GM12878 (cell line): ENCODE measurements at regions not wholly inside any gene's neighbourhood (a gene's known extent, or its start where the extent isn't known, plus 50 kb on each side); places are given as distances from the start of the nearest gene placed in this dataset.

Source experiments
- ATAC-seq: fragments of 200-7000 bp; cut with Tn5 transposase; 3 replicates; pipeline ENCODE4 v1.9.1; 2020; ENCODE audit warnings: mild to moderate bottlenecking, moderate library complexity
- BruUV-seq: library from RNA; stranded (reverse); fragments of 400-500 nt; replicated peaks from 2 replicates; lab custom pipeline; 2021; lab: Mats Ljungman, UMichigan
- CTCF ChIA-PET: fragments of 300-600 bp; sonication (Branson Sonifier 250); formaldehyde crosslinking; extraction: SDS; loops from one replicate; lab custom pipeline; 2021; ENCODE audit warnings: inconsistent platforms; lab: Yijun Ruan, JAX
- POLR2A ChIA-PET: fragments of 350-600 bp; formaldehyde crosslinking; extraction: SDS; loops from one replicate; lab custom pipeline; 2021; ENCODE audit warnings: inconsistent platforms; lab: Charles Lee
- RAD21 ChIA-PET: fragments of 300-600 bp; sonication (Branson Sonifier 250); formaldehyde crosslinking; loops from one replicate; lab custom pipeline; 2023; ENCODE audit warnings: antibody characterized with exemption; ENCODE audit not compliant: unreplicated experiment; lab: Charles Lee
- SMC1A ChIA-PET: fragments of 300-600 bp; sonication (Branson Sonifier 250); formaldehyde crosslinking; loops from one replicate; lab custom pipeline; 2023; ENCODE audit not compliant: unreplicated experiment, uncharacterized antibody; lab: Charles Lee
- DNase-seq: peaks from one replicate; pipeline ENCODE4 v3.0.0-alpha.2; 2011; ENCODE audit warnings: low read depth, low spot score
- FAIRE-seq: peaks from 3 replicates; lab custom pipeline; 2011; peaks lifted over from hg19 to GRCh38; lab: Jason Lieb, UNC
- H2AFZ ChIP-seq: 2 replicates; pipeline ENCODE4 v1.6.0; 2011; ENCODE audit warnings: low read depth, low read length, control low read depth; ENCODE audit not compliant: control insufficient read depth
- H3K27ac ChIP-seq: 2 replicates; pipeline ENCODE4 v1.5.1; 2011; ENCODE audit warnings: control low read depth; ENCODE audit not compliant: control insufficient read depth, insufficient read depth
- H3K27me3 ChIP-seq, 2 experiments: replicated peaks in 1 of 2; 2 replicates each; pipeline versions ENCODE4 v1.6.0 to v1.6.1; 2011; ENCODE audit warnings: low read length in 1 of 2; ENCODE audit not compliant: control insufficient read depth in 2 of 2, insufficient read depth in 2 of 2
- H3K36me3 ChIP-seq, 2 experiments: 2 replicates each; pipeline ENCODE4 v1.5.1; 2011; ENCODE audit warnings: low read length in 1 of 2; ENCODE audit not compliant: control insufficient read depth in 2 of 2, insufficient read depth in 2 of 2
- H3K4me1 ChIP-seq: 2 replicates; pipeline ENCODE4 v1.6.1; 2011; ENCODE audit warnings: mild to moderate bottlenecking, low read length, moderate library complexity, mixed read lengths; ENCODE audit not compliant: control insufficient read depth, insufficient read depth
- H3K4me2 ChIP-seq: 2 replicates; pipeline ENCODE4 v1.6.0; 2011; ENCODE audit warnings: control low read depth; ENCODE audit not compliant: control insufficient read depth, insufficient read depth
- H3K4me3 ChIP-seq: fragments of 200-600 bp; sonication (generic); 2 replicates; pipeline ENCODE4 v1.5.1; 2016
- H3K79me2 ChIP-seq: 2 replicates; pipeline ENCODE4 v1.6.0; 2011; ENCODE audit warnings: low read length; ENCODE audit not compliant: control insufficient read depth, insufficient read depth
- H3K9ac ChIP-seq: 2 replicates; pipeline ENCODE4 v1.8.0; 2011; ENCODE audit warnings: low read length, control low read depth, mixed read lengths; ENCODE audit not compliant: control insufficient read depth, insufficient read depth
- H3K9me3 ChIP-seq: replicated peaks from 3 replicates; pipeline ENCODE4 v1.5.1; 2011; ENCODE audit warnings: mild to moderate bottlenecking, low read length; ENCODE audit not compliant: control insufficient read depth, insufficient read depth
- H4K20me1 ChIP-seq: 2 replicates; pipeline ENCODE4 v1.6.0; 2011; ENCODE audit not compliant: control insufficient read depth, insufficient read depth
- BACH1 ChIP-seq: fragments of 450-650 bp; IDR thresholded peaks from 2 replicates; pipeline ENCODE4 v1.6.1; 2017; ENCODE audit warnings: mild to moderate bottlenecking, borderline replicate concordance
- BCL11A ChIP-seq: IDR thresholded peaks from 2 replicates; pipeline ENCODE4 v1.6.1; 2011; ENCODE audit warnings: low read depth, low read length
- CHD2 ChIP-seq: IDR thresholded peaks from 2 replicates; pipeline ENCODE4 v1.6.1; 2011; ENCODE audit warnings: low read depth, low read length, improper control_type of control experiment, borderline replicate concordance
- EGR1 ChIP-seq, 2 experiments: IDR thresholded peaks; 1 replicate in 1 of 2; 2 replicates in 1 of 2; pipeline ENCODE4 v1.6.1; 2011 to 2012; ENCODE audit warnings: low read depth in 2 of 2, low read length in 2 of 2, borderline replicate concordance in 1 of 2, mild to moderate bottlenecking in 1 of 2, moderate library complexity in 1 of 2
- ESRRA ChIP-seq: IDR thresholded peaks from 2 replicates; pipeline ENCODE4 v1.6.1; 2012; ENCODE audit warnings: mild to moderate bottlenecking, low read length, improper control_type of control experiment
- EZH2 ChIP-seq: IDR thresholded peaks from 2 replicates; pipeline ENCODE4 v1.6.1; 2012; ENCODE audit warnings: low read depth, mild to moderate bottlenecking, control low read depth, inconsistent platforms, low read length, borderline replicate concordance; ENCODE audit not compliant: control insufficient read depth
- GABPA ChIP-seq: IDR thresholded peaks from 2 replicates; pipeline ENCODE4 v1.6.1; 2014; ENCODE audit warnings: antibody characterized with exemption, low read depth, mild to moderate bottlenecking, inconsistent platforms
- HCFC1 ChIP-seq: fragments of 150-350 bp; IDR thresholded peaks from 2 replicates; pipeline ENCODE4 v1.6.1; 2014; ENCODE audit warnings: low read length
- IRF3 ChIP-seq: fragments of 450-650 bp; IDR thresholded peaks from 2 replicates; pipeline ENCODE4 v1.6.1; 2014; ENCODE audit warnings: mild to moderate bottlenecking
- KAT2A ChIP-seq: conservative IDR thresholded peaks from 2 replicates; pipeline ENCODE4 v1.6.1; 2011; ENCODE audit warnings: low read depth, low read length; ENCODE audit not compliant: control insufficient read depth
- NKRF ChIP-seq: fragments of 450-650 bp; conservative IDR thresholded peaks from 2 replicates; pipeline ENCODE4 v1.6.1; 2017; ENCODE audit warnings: mild to moderate bottlenecking, moderate library complexity
- PML ChIP-seq: IDR thresholded peaks from 2 replicates; pipeline ENCODE4 v1.6.1; 2012; ENCODE audit warnings: low read length, inconsistent platforms
- RFX5 ChIP-seq: IDR thresholded peaks from 2 replicates; pipeline ENCODE4 v1.6.1; 2011; ENCODE audit warnings: low read depth, low read length, improper control_type of control experiment
- SMC3 ChIP-seq: IDR thresholded peaks from 2 replicates; pipeline ENCODE4 v1.6.1; 2011; ENCODE audit warnings: low read length, improper control_type of control experiment, borderline replicate concordance
- STAT3 ChIP-seq: IDR thresholded peaks from 2 replicates; pipeline ENCODE4 v1.6.1; 2011; ENCODE audit warnings: low read depth, low read length, improper control_type of control experiment
- SUPT20H ChIP-seq: IDR thresholded peaks from 2 replicates; pipeline ENCODE4 v1.6.1; 2011; ENCODE audit warnings: low read depth, mild to moderate bottlenecking, low read length, moderate library complexity, borderline replicate concordance; ENCODE audit not compliant: control insufficient read depth
- WRNIP1 ChIP-seq: IDR thresholded peaks from 2 replicates; pipeline ENCODE4 v1.6.1; 2011; ENCODE audit warnings: low read depth, low read length, improper control_type of control experiment, borderline replicate concordance
- ZBTB4 ChIP-seq: fragments of 450-650 bp; formaldehyde crosslinking; IDR thresholded peaks from 2 replicates; pipeline ENCODE4 v1.4.0; 2022; ENCODE audit warnings: mild to moderate bottlenecking, moderate library complexity
- ZNF274 ChIP-seq: IDR thresholded peaks from one replicate; pipeline ENCODE4 v1.8.0; 2011; ENCODE audit not compliant: insufficient read length, insufficient read depth
- ZSCAN29 ChIP-seq: fragments of 450-650 bp; IDR thresholded peaks from 2 replicates; pipeline ENCODE4 v1.6.1; 2017; ENCODE audit warnings: mild to moderate bottlenecking, moderate library complexity
- WGBS: methylation state at CpG from one replicate; pipeline ENCODE4 v1.1.6; 2016; ENCODE audit warnings: low lambda C conversion rate; ENCODE audit not compliant: insufficient replicate concordance, insufficient coverage; ENCODE audit errors: missing lambda C conversion rate; 5-methylcytosine and 5-hydroxymethylcytosine counted together
- in situ Hi-C: fragments of 300-500 bp; cut with MboI; formaldehyde crosslinking; loops from 9 replicates; pipeline ENCODE4 v1.14.3; 2018; ENCODE audit warnings: mixed read lengths
- intact Hi-C: fragments of 100-400 bp; cut with micrococcal nuclease; formaldehyde crosslinking; loops from one replicate; pipeline ENCODE4 v1.14.2; 2022; ENCODE audit not compliant: unreplicated experiment

GRCh38 chr18:78884502-78884901 lies 95.1 kb upstream of the SALL3 start (continued):
- TF ChIP-seq NKRF: no peak
- no peak for TF ChIP-seq ESRRA

- DNase-seq: no peak
- ChIA-PET CTCF (no interaction called here), RAD21 (no interaction called here), POLR2A (no interaction called here), SMC1A (no interaction called here)
- Histone ChIP-seq H3K4me1 (no peaks in the 10 kb centered on the region), H4K20me1 (no peaks in the 10 kb centered on the region), H3K27me3 (no peaks in the 10 kb centered on the region), H3K4me2 (no peak overlapping the region), H3K36me3 (no peaks in the 10 kb centered on the region), H3K27ac (no peak overlapping the region), H3K79me2 (no peaks in the 10 kb centered on the region), H2AFZ (no peak overlapping the region), H3K9me3 (no peaks in the 10 kb centered on the region), H3K4me3 (no peak overlapping the region), H3K9ac (no peak overlapping the region)
- no peak for TF ChIP-seq STAT3
- no peak for TF ChIP-seq PML
- TF ChIP-seq HCFC1: no peak
- TF ChIP-seq CHD2: no peak
- no peak for TF ChIP-seq KAT2A
- TF ChIP-seq IRF3: no peak
- TF ChIP-seq ZBTB4 (CRISPR knock-in tag): no peak
- no peak for TF ChIP-seq SUPT20H
- no peak for TF ChIP-seq EGR1 (IDR thresholded peaks at IDR 0.05; ENCODE audit: borderline replicate concordance in 1 of 2, low read depth in 2 of 2, low read length in 2 of 2)
- no peak for TF ChIP-seq RFX5
- no peak for TF ChIP-seq ZNF274
- TF ChIP-seq EZH2: no peak
- no peak for TF ChIP-seq WRNIP1
- no peak for TF ChIP-seq BCL11A
- TF ChIP-seq BACH1: no peak
- TF ChIP-seq SMC3: no peak
- TF ChIP-seq ZSCAN29: no peak
- no peak for TF ChIP-seq GABPA
- no TSS peak for BruUV-seq
- in situ Hi-C loops (loop anchor here (10.0 kb wide), 2 partner anchors 56 to 366 kb away; no protein-coding TSS in a partner anchor), intact Hi-C loops (no loop called here)
- 0% methylated on average over 1 of the region's 1 CpG for WGBS
- no peak for ATAC-seq
- no peak for FAIRE-seq
These were observed 90.4 kb upstream of the SALL3 start for GRCh38 chr18:78889250-78889649.
